HG02981 (cell line): ENCODE measurements at regions not wholly inside any gene's neighbourhood (a gene's known extent, or its start where the extent isn't known, plus 50 kb on each side); places are given as distances from the start of the nearest gene placed in this dataset.
"Not testable (repeated sequence)": the region's sequence is repeated elsewhere in the genome, so short reads cannot be mapped to it uniquely, and the experiment has no call there.

ENCODE experiments used
- ATAC-seq: cut with Tn5 transposase; IDR thresholded peaks from one replicate; pipeline ENCODE4 v1.9.1; 2021; ENCODE audit warnings: mild to moderate bottlenecking, moderate library complexity; ENCODE audit not compliant: unreplicated experiment

- not testable (repeated sequence) for ATAC-seq
Measured at GRCh38 chr6:44017307-44017706, 109.9 kb downstream of the MRPL14 start.

GRCh38 chr6:44016131-44016870 lies 111.0 kb downstream of the MRPL14 start:
- no peak for ATAC-seq

GRCh38 chr6:44012078-44012493 lies 115.2 kb downstream of the MRPL14 start:
- ATAC-seq, result no peak

- no peak for ATAC-seq
Measured at GRCh38 chr6:44011350-44011920, 115.8 kb downstream of the MRPL14 start.

- no peak for ATAC-seq
Measured at GRCh38 chr6:44010411-44011349, 116.6 kb downstream of the MRPL14 start.

GRCh38 chr6:44009425-44010321 lies 117.6 kb downstream of the MRPL14 start:
- no peak for ATAC-seq

- no peak for ATAC-seq
Measured at GRCh38 chr6:44008821-44009370, 118.4 kb downstream of the MRPL14 start.

GRCh38 chr6:44007818-44008621 lies 119.2 kb downstream of the MRPL14 start:
- no peak for ATAC-seq

- no peak for ATAC-seq
Measured at GRCh38 chr6:44006872-44007303, 120.4 kb downstream of the MRPL14 start.

GRCh38 chr6:44006123-44006871 lies 121.0 kb downstream of the MRPL14 start:
- no peak for ATAC-seq

GRCh38 chr6:44005507-44005903 lies 121.7 kb downstream of the MRPL14 start:
- no peak for ATAC-seq

- ATAC-seq, result no peak
Measured at GRCh38 chr6:44004625-44005506, 122.4 kb downstream of the MRPL14 start.

GRCh38 chr6:44004136-44004535 lies 123.1 kb downstream of the MRPL14 start:
- no peak for ATAC-seq

GRCh38 chr6:44003345-44004061 lies 123.7 kb downstream of the MRPL14 start:
- ATAC-seq, result no peak

GRCh38 chr6:44002593-44003344 lies 124.5 kb downstream of the MRPL14 start:
- ATAC-seq, result peak; percentile 38

GRCh38 chr6:44002067-44002592 lies 125.1 kb downstream of the MRPL14 start:
- peak; percentile 18 for ATAC-seq
